Caco-2 (cell line): ENCODE measurements at regions not wholly inside any gene's neighbourhood (a gene's known extent, or its start where the extent isn't known, plus 50 kb on each side); places are given as distances from the start of the nearest gene placed in this dataset.

Experiments
- BruUV-seq: library from RNA; stranded (reverse); fragments of 400-500 nt; replicated peaks from 2 replicates; lab custom pipeline; 2021; lab: Mats Ljungman, UMichigan
- CTCF ChIA-PET: fragments of 300-600 bp; sonication (Branson Sonifier 250); formaldehyde crosslinking; loops from one replicate; lab custom pipeline; 2022; ENCODE audit warnings: antibody characterized with exemption; lab: Charles Lee
- POLR2A ChIA-PET: fragments of 300-600 bp; sonication (Branson Sonifier 250); formaldehyde crosslinking; loops from one replicate; lab custom pipeline; 2022; ENCODE audit warnings: antibody characterized with exemption; lab: Charles Lee
- DNase-seq, 2 experiments: peaks; one replicate each; pipeline versions ENCODE4 v3.0.0 to v3.0.0-alpha.2; 2020 to 2022
- H3K27me3 ChIP-seq: replicated peaks from 2 replicates; pipeline ENCODE4 v1.6.0; 2011; ENCODE audit warnings: low read length; ENCODE audit not compliant: control insufficient read depth, insufficient read depth
- H3K36me3 ChIP-seq: 2 replicates; pipeline ENCODE4 v1.5.1; 2011; ENCODE audit warnings: low read length; ENCODE audit not compliant: control insufficient read depth, insufficient read depth
- H3K4me1 ChIP-seq: fragments of 250-450 bp; sonication (Bioruptor Pico); 2 replicates; pipeline ENCODE4 v1.5.1; 2020; ENCODE audit warnings: mild to moderate bottlenecking
- H3K4me3 ChIP-seq: 2 replicates; pipeline ENCODE4 v1.5.1; 2011; ENCODE audit warnings: low read depth, mild to moderate bottlenecking, control low read depth, low read length
- H3K9me3 ChIP-seq: fragments of 250-450 bp; sonication (Bioruptor Pico); 2 replicates; pipeline ENCODE4 v1.5.1; 2020; ENCODE audit warnings: mild to moderate bottlenecking, moderate library complexity
- H3K27ac Mint-ChIP-seq: one replicate; pipeline ENCODE4 v1.8.0; 2022; ENCODE audit warnings: mixed read lengths; ENCODE audit not compliant: unreplicated experiment
- H3K27me3 Mint-ChIP-seq: one replicate; pipeline ENCODE4 v1.8.0; 2022; ENCODE audit warnings: mixed read lengths; ENCODE audit not compliant: insufficient read depth, unreplicated experiment
- H3K36me3 Mint-ChIP-seq: one replicate; pipeline ENCODE4 v1.8.0; 2022; ENCODE audit warnings: mild to moderate bottlenecking, mixed read lengths; ENCODE audit not compliant: insufficient read depth, unreplicated experiment
- H3K4me1 Mint-ChIP-seq: one replicate; pipeline ENCODE4 v1.8.0; 2022; ENCODE audit warnings: low read depth, mixed read lengths; ENCODE audit not compliant: unreplicated experiment
- H3K4me3 Mint-ChIP-seq: one replicate; pipeline ENCODE4 v1.8.0; 2022; ENCODE audit warnings: mild to moderate bottlenecking, moderate library complexity, mixed read lengths; ENCODE audit not compliant: unreplicated experiment
- H3K9me3 Mint-ChIP-seq: one replicate; pipeline ENCODE4 v1.8.0; 2022; ENCODE audit warnings: mixed read lengths; ENCODE audit not compliant: unreplicated experiment
- CTCF ChIP-seq, 2 experiments: fragments of 200-600 bp in 1 of 2; IDR thresholded peaks; 1 replicate in 1 of 2; 2 replicates in 1 of 2; pipeline versions ENCODE4 v1.5.1 to v1.8.0; 2011 to 2022; ENCODE audit warnings: antibody characterized with exemption in 1 of 2, control low read depth in 1 of 2, inconsistent platforms in 1 of 2, low read depth in 1 of 2, low read length in 1 of 2, mild to moderate bottlenecking in 1 of 2, moderate library complexity in 1 of 2; ENCODE audit not compliant: insufficient read depth in 1 of 2, severe bottlenecking in 1 of 2, unreplicated experiment in 1 of 2
- intact Hi-C: fragments of 100-400 bp; cut with micrococcal nuclease; formaldehyde crosslinking; loops from one replicate; pipeline ENCODE4 v1.10.0; 2022; ENCODE audit not compliant: unreplicated experiment

- no peak overlapping the region for H3K27ac Mint-ChIP-seq
- H3K27me3 ChIP-seq = no peaks in the 10 kb centered on the region
- DNase-seq = no peak
- ChIA-PET CTCF (no interaction called here), POLR2A (no interaction called here)
- H3K36me3 Mint-ChIP-seq = no peaks in the 10 kb centered on the region
- H3K36me3 ChIP-seq = no peaks in the 10 kb centered on the region
- BruUV-seq = no TSS peak
- H3K9me3 Mint-ChIP-seq = no peaks in the 10 kb centered on the region
- no peak overlapping the region for H3K4me3 ChIP-seq
- TF ChIP-seq CTCF (IDR thresholded peaks at IDR 0.05; ENCODE audit: insufficient read depth in 1 of 2, low read depth in 1 of 2, low read length in 1 of 2, severe bottlenecking in 1 of 2, unreplicated experiment in 1 of 2) = no peak
- no peaks in the 10 kb centered on the region for H3K4me1 ChIP-seq
- H3K9me3 ChIP-seq = no peaks in the 10 kb centered on the region
- peaks cover 12% of the 10 kb centered on the region for H3K27me3 Mint-ChIP-seq
- intact Hi-C loops = no loop called here
- no peak overlapping the region for H3K4me3 Mint-ChIP-seq
- no peaks in the 10 kb centered on the region for H3K4me1 Mint-ChIP-seq
Measured at GRCh38 chr3:8246070-8246469, 255.6 kb upstream of the LMCD1 start.

- intact Hi-C loops = no loop called here
- BruUV-seq = no TSS peak
- Mint-ChIP-seq H3K27ac (no peak overlapping the region), H3K9me3 (no peaks in the 10 kb centered on the region), H3K27me3 (peaks cover 18% of the 10 kb centered on the region), H3K4me3 (no peak overlapping the region), H3K36me3 (no peaks in the 10 kb centered on the region), H3K4me1 (no peaks in the 10 kb centered on the region)
- no peaks in the 10 kb centered on the region for H3K9me3 ChIP-seq
- H3K27me3 ChIP-seq = no peaks in the 10 kb centered on the region
- H3K4me1 ChIP-seq = no peaks in the 10 kb centered on the region
- no peak overlapping the region for H3K4me3 ChIP-seq
- ChIA-PET CTCF (no interaction called here), POLR2A (no interaction called here)
- no peak for DNase-seq
- no peak for TF ChIP-seq CTCF (IDR thresholded peaks at IDR 0.05; ENCODE audit: insufficient read depth in 1 of 2, low read depth in 1 of 2, low read length in 1 of 2, severe bottlenecking in 1 of 2, unreplicated experiment in 1 of 2)
- H3K36me3 ChIP-seq = no peaks in the 10 kb centered on the region
Measured at GRCh38 chr3:8253201-8253600, 248.4 kb upstream of the LMCD1 start.

DNA sequence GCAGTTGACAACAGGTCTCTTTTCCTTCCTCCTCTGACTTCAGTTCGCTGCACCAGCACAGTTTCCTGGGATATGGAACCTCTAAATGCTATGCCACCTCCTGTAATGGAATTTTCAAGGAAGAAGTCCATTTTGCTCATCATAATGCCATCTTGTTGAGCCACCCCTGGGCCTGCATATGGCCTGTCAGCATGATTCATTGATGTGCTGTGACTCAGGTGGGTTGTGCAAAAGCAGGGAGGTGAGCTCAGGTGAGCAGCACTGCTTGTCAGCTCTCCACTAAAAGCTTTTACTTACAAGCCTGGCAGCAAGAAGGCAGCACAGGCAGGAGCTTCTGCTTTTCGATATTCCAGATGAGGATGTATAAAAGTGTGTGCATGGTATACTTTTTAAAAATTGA, 247.1 kb upstream of the LMCD1 start:
- no peaks in the 10 kb centered on the region for H3K36me3 Mint-ChIP-seq
- intact Hi-C loops = no loop called here
- H3K27ac Mint-ChIP-seq = no peak overlapping the region

More for the DNA sequence above, 247.1 kb upstream of the LMCD1 start:
- H3K27me3 ChIP-seq = no peaks in the 10 kb centered on the region
- Mint-ChIP-seq H3K4me3 (no peak overlapping the region), H3K9me3 (no peaks in the 10 kb centered on the region), H3K27me3 (peaks cover 18% of the 10 kb centered on the region), H3K4me1 (no peaks in the 10 kb centered on the region)
- no peaks in the 10 kb centered on the region for H3K4me1 ChIP-seq
- CTCF ChIA-PET = no interaction called here
- DNase-seq = no peak
- no peaks in the 10 kb centered on the region for H3K36me3 ChIP-seq
- POLR2A ChIA-PET = no interaction called here
- no peaks in the 10 kb centered on the region for H3K9me3 ChIP-seq
- H3K4me3 ChIP-seq = no peak overlapping the region
- TF ChIP-seq CTCF (IDR thresholded peaks at IDR 0.05; ENCODE audit: insufficient read depth in 1 of 2, low read depth in 1 of 2, low read length in 1 of 2, severe bottlenecking in 1 of 2, unreplicated experiment in 1 of 2) = no peak
- no TSS peak for BruUV-seq
